ENCODE measurements at regions not wholly inside any gene's neighbourhood (a gene's known extent, or its start where the extent isn't known, plus 50 kb on each side); places are given as distances from the start of the nearest gene placed in this dataset.

DNA sequence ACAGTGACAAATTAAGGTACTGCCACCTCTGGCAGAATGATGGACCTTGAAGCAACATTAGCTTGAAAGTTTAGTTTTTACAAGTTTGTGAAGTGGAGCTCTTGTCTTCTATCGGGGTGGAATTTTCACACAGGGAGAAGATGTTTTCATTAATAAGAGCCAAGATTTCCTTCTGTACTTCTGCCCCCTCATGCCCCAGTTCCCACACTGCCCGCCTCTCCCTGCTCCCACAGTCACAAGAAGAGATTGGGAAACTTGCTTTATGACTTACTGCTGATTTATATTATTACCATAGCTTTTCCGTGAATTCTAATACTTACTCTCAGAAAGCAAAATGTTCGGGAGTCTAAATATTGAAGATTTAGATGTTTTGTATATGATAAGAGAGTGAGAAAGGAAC is 539.8 kb upstream of the ARX start:
- no peak for TF ChIP-seq CTCF (IDR thresholded peaks at IDR 0.05)
- no peak for TF ChIP-seq EP300 (IDR thresholded peaks at IDR 0.05; ENCODE audit: low read depth)
